ENCODE measurements at regions not wholly inside any gene's neighbourhood (a gene's known extent, or its start where the extent isn't known, plus 50 kb on each side); places are given as distances from the start of the nearest gene placed in this dataset.

DNA sequence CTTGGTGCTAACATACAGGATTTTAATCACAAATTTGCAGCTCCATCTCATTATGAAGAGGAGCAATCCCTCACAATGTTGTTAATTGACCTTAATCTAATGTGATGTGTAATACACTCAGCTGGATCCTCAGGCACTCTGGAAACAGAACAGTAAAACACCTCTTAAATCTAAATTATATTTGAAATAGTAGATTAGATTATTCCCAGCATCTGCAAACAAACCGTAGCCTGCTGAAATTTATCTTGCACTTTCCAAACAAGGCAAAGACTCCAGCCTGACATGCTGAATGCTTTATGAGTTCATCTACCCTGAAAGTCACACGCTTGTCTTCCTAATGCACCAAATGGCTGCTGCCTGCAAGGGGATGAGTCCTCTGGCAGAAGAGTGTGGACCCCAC is 402.3 kb upstream of the GYPC start:
- TF ChIP-seq POLR2A (IDR thresholded peaks at IDR 0.05), result no peak
- TF ChIP-seq, protein P1, sequence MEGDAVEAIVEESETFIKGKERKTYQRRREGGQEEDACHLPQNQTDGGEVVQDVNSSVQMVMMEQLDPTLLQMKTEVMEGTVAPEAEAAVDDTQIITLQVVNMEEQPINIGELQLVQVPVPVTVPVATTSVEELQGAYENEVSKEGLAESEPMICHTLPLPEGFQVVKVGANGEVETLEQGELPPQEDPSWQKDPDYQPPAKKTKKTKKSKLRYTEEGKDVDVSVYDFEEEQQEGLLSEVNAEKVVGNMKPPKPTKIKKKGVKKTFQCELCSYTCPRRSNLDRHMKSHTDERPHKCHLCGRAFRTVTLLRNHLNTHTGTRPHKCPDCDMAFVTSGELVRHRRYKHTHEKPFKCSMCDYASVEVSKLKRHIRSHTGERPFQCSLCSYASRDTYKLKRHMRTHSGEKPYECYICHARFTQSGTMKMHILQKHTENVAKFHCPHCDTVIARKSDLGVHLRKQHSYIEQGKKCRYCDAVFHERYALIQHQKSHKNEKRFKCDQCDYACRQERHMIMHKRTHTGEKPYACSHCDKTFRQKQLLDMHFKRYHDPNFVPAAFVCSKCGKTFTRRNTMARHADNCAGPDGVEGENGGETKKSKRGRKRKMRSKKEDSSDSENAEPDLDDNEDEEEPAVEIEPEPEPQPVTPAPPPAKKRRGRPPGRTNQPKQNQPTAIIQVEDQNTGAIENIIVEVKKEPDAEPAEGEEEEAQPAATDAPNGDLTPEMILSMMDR (IDR thresholded peaks at IDR 0.05), result no peak
- no peak for TF ChIP-seq POLR2AphosphoS5 (IDR thresholded peaks at IDR 0.05)
- no peak for TF ChIP-seq EP300 (IDR thresholded peaks at IDR 0.05)

All from stomach (tissue), 4 donors.